NCI-H1694 (cell line): ENCODE measurements at regions not wholly inside any gene's neighbourhood (a gene's known extent, or its start where the extent isn't known, plus 50 kb on each side); places are given as distances from the start of the nearest gene placed in this dataset.

Source experiments
- DNase-seq: peaks from one replicate; lab custom pipeline; 2025; lab: John Stamatoyannopoulos, UW

- no peak for DNase-seq
Observed at GRCh38 chr7:54810401-54810800, 51.4 kb upstream of the SEC61G start.

GRCh38 chr7:54811041-54811845 lies 52.2 kb upstream of the SEC61G start:
- no peak for DNase-seq

GRCh38 chr7:54811846-54812254 lies 52.8 kb upstream of the SEC61G start:
- DNase-seq: no peak

- DNase-seq: no peak
Observed at GRCh38 chr7:54812756-54813322, 53.8 kb upstream of the SEC61G start.

GRCh38 chr7:54813398-54813797 lies 54.4 kb upstream of the SEC61G start:
- DNase-seq: no peak

GRCh38 chr7:54814401-54814800 lies 55.4 kb upstream of the SEC61G start:
- no peak for DNase-seq

- no peak for DNase-seq
Observed at GRCh38 chr7:54817152-54817551, 58.1 kb upstream of the SEC61G start.

- no peak for DNase-seq
Observed at GRCh38 chr7:54823776-54824175, 64.8 kb upstream of the SEC61G start.

GRCh38 chr7:54824655-54825054 lies 65.6 kb upstream of the SEC61G start:
- DNase-seq: no peak

GRCh38 chr7:54825368-54825767 lies 66.4 kb upstream of the SEC61G start:
- no peak for DNase-seq

- DNase-seq: no peak
Observed at GRCh38 chr7:54827734-54828133, 68.7 kb upstream of the SEC61G start.

GRCh38 chr7:54831046-54831643 lies 72.1 kb upstream of the SEC61G start:
- no peak for DNase-seq

- DNase-seq: no peak
Observed at GRCh38 chr7:54831644-54832095, 72.7 kb upstream of the SEC61G start.

GRCh38 chr7:54833001-54833467 lies 74.0 kb upstream of the SEC61G start:
- no peak for DNase-seq

GRCh38 chr7:54837168-54837567 lies 78.2 kb upstream of the SEC61G start:
- DNase-seq: no peak

GRCh38 chr7:54837761-54838160 lies 78.8 kb upstream of the SEC61G start:
- DNase-seq: no peak

- DNase-seq: no peak
Observed at GRCh38 chr7:54838175-54838910, 79.3 kb upstream of the SEC61G start.

GRCh38 chr7:54839575-54840213 lies 80.7 kb upstream of the SEC61G start:
- no peak for DNase-seq

- no peak for DNase-seq
Observed at GRCh38 chr7:54841772-54842697, 83.0 kb upstream of the SEC61G start.

- DNase-seq: no peak
Observed at GRCh38 chr7:54843841-54844355, 84.9 kb upstream of the SEC61G start.

GRCh38 chr7:54846273-54846672 lies 87.3 kb upstream of the SEC61G start:
- DNase-seq: no peak
